HCT116 (cell line): ENCODE measurements at regions not wholly inside any gene's neighbourhood (a gene's known extent, or its start where the extent isn't known, plus 50 kb on each side); places are given as distances from the start of the nearest gene placed in this dataset.
A peak's percentile ranks its signal among the peaks of the same experiment; 100 is the strongest.

ENCODE experiments used
- ATAC-seq: fragments of 200-7000 bp; cut with Tn5 transposase; 2 replicates; pipeline ENCODE4 v1.9.1; 2020; ENCODE audit warnings: mild to moderate bottlenecking, moderate library complexity
- BruUV-seq: library from RNA; stranded (reverse); fragments of 400-500 nt; replicated peaks from 2 replicates; lab custom pipeline; 2021; lab: Mats Ljungman, UMichigan
- CTCF ChIA-PET: fragments of 300-600 bp; sonication (Branson Sonifier 250); formaldehyde crosslinking; loops from one replicate; lab custom pipeline; 2021; ENCODE audit warnings: antibody characterized with exemption; lab: Charles Lee
- POLR2A ChIA-PET: fragments of 300-600, 350-600 bp; sonication (Branson Sonifier 250); formaldehyde crosslinking; loops from one replicate; lab custom pipeline; 2021; ENCODE audit warnings: antibody characterized with exemption; lab: Charles Lee
- RAD21 ChIA-PET, 2 experiments: fragments of 300-600 bp; sonication (Branson Sonifier 250); formaldehyde crosslinking; loops; one replicate each; lab custom pipeline; 2023; ENCODE audit warnings: low total read pairs in 2 of 2; ENCODE audit not compliant: uncharacterized antibody in 2 of 2, unreplicated experiment in 2 of 2, low non-redundant PET in 1 of 2; lab: Charles Lee
- DNase-seq: peaks from one replicate; pipeline ENCODE4 v3.0.0-alpha.2; 2010; ENCODE audit warnings: low read depth, low spot score
- H2AFZ ChIP-seq: fragments of 200-600 bp; shearing (Covaris generic), sonication (generic); 2 replicates; pipeline ENCODE4 v1.6.1; 2017; ENCODE audit warnings: low read depth, mixed run types, mixed read lengths, antibody characterized with exemption, low read length; ENCODE audit not compliant: poor library complexity, severe bottlenecking
- H3K27ac ChIP-seq: 2 replicates; pipeline ENCODE4 v1.5.1; 2012; ENCODE audit warnings: low read depth, low read length
- H3K27me3 ChIP-seq: fragments of 200-600 bp; sonication (generic); 2 replicates; pipeline ENCODE4 v1.6.1; 2016; ENCODE audit warnings: mixed run types, low read length, mixed read lengths; ENCODE audit not compliant: insufficient read depth
- H3K36me3 ChIP-seq, 2 experiments: fragments of 200-500 bp in 1 of 2; fragments of 200-600 bp in 1 of 2; sonication (Bioruptor generic) in 1 of 2; sonication (generic) in 1 of 2; 2 replicates each; pipeline versions ENCODE4 v1.5.1 to v1.6.1; 2014 to 2016; ENCODE audit warnings: low read length in 2 of 2, inconsistent platforms in 1 of 2, mixed read lengths in 1 of 2, mixed run types in 1 of 2; ENCODE audit not compliant: insufficient read depth in 2 of 2, control insufficient read depth in 1 of 2
- H3K4me1 ChIP-seq, 2 experiments: fragments of 200-600 bp in 1 of 2; sonication (generic) in 1 of 2; 2 replicates each; pipeline versions ENCODE4 v1.5.1 to v1.6.1; 2012 to 2017; ENCODE audit warnings: low read length in 2 of 2, inconsistent platforms in 1 of 2, mild to moderate bottlenecking in 1 of 2, mixed read lengths in 1 of 2, mixed run types in 1 of 2, moderate library complexity in 1 of 2; ENCODE audit not compliant: insufficient read depth in 2 of 2, control insufficient read depth in 1 of 2
- H3K4me2 ChIP-seq: fragments of 200-600 bp; sonication (generic); 2 replicates; pipeline ENCODE4 v1.6.1; 2017; ENCODE audit warnings: mixed run types, low read length, mixed read lengths
- H3K4me3 ChIP-seq, 2 experiments: fragments of 200-600 bp in 1 of 2; sonication (generic) in 1 of 2; replicated peaks in 1 of 2; 2 replicates each; pipeline ENCODE4 v1.5.1; 2011 to 2016; ENCODE audit warnings: low read length in 2 of 2, control low read depth in 1 of 2, low read depth in 1 of 2, mild to moderate bottlenecking in 1 of 2, mixed read lengths in 1 of 2, mixed run types in 1 of 2
- H3K79me2 ChIP-seq: fragments of 200-600 bp; sonication (generic); 2 replicates; pipeline ENCODE4 v1.6.1; 2017; ENCODE audit warnings: mild to moderate bottlenecking, mixed run types, low read length, moderate library complexity, mixed read lengths; ENCODE audit not compliant: insufficient read depth
- H3K9ac ChIP-seq: fragments of 200-600 bp; sonication (generic); 2 replicates; pipeline ENCODE4 v1.6.1; 2016; ENCODE audit warnings: low read length, mixed read lengths
- H3K9me2 ChIP-seq: fragments of 200-600 bp; sonication (generic), shearing (Covaris generic); 2 replicates; pipeline ENCODE4 v1.6.1; 2017; ENCODE audit warnings: mixed run types, mild to moderate bottlenecking, moderate library complexity; ENCODE audit not compliant: insufficient read depth
- H3K9me3 ChIP-seq, 2 experiments: fragments of 200-500 bp in 1 of 2; fragments of 200-600 bp in 1 of 2; sonication (Bioruptor generic) in 1 of 2; sonication (generic) in 1 of 2; 2 replicates each; pipeline ENCODE4 v1.6.1; 2014 to 2017; ENCODE audit warnings: low read length in 2 of 2, mixed read lengths in 2 of 2, inconsistent platforms in 1 of 2, low read depth in 1 of 2, mild to moderate bottlenecking in 1 of 2, mixed run types in 1 of 2, moderate library complexity in 1 of 2; ENCODE audit not compliant: control insufficient read depth in 1 of 2, insufficient read depth in 1 of 2
- H4K20me1 ChIP-seq: fragments of 200-600 bp; sonication (generic), shearing (Covaris generic); 2 replicates; pipeline ENCODE4 v1.6.1; 2017; ENCODE audit warnings: mixed run types, mild to moderate bottlenecking, moderate library complexity; ENCODE audit not compliant: insufficient read depth
- ATF3 ChIP-seq: IDR thresholded peaks from 2 replicates; pipeline ENCODE4 v1.6.1; 2012
- CBX3 ChIP-seq: IDR thresholded peaks from 2 replicates; pipeline ENCODE4 v1.6.1; 2012; ENCODE audit warnings: low read depth
- CEBPB ChIP-seq: IDR thresholded peaks from 2 replicates; pipeline ENCODE4 v1.6.1; 2012; ENCODE audit warnings: low read depth
- EGR1 ChIP-seq: IDR thresholded peaks from 2 replicates; pipeline ENCODE4 v1.6.1; 2012; ENCODE audit warnings: low read depth
- ELF1 ChIP-seq: IDR thresholded peaks from 2 replicates; pipeline ENCODE4 v1.6.1; 2012; ENCODE audit warnings: low read depth, borderline replicate concordance
- EZH2phosphoT487 ChIP-seq: fragments of 200-600 bp; IDR thresholded peaks from 2 replicates; pipeline ENCODE4 v1.6.1; 2018; ENCODE audit warnings: antibody characterized with exemption, borderline replicate concordance
- FOSL1 ChIP-seq: IDR thresholded peaks from 2 replicates; pipeline ENCODE4 v1.6.1; 2012; ENCODE audit warnings: low read depth
- JUND ChIP-seq: IDR thresholded peaks from 2 replicates; pipeline ENCODE4 v1.6.1; 2012
- MAX ChIP-seq: IDR thresholded peaks from 2 replicates; pipeline ENCODE4 v1.6.1; 2012
- POLR2AphosphoS5 ChIP-seq: IDR thresholded peaks from 2 replicates; pipeline ENCODE4 v1.6.1; 2011; ENCODE audit warnings: mild to moderate bottlenecking, low read depth, low read length, moderate library complexity
- SP1 ChIP-seq: IDR thresholded peaks from 2 replicates; pipeline ENCODE4 v1.6.1; 2012; ENCODE audit warnings: low read depth
- SRF ChIP-seq: IDR thresholded peaks from 2 replicates; pipeline ENCODE4 v1.6.1; 2012; ENCODE audit warnings: low read depth
- TCF7L2 ChIP-seq: IDR thresholded peaks from 2 replicates; pipeline ENCODE4 v1.7.0; 2011; ENCODE audit warnings: borderline replicate concordance, inconsistent platforms; ENCODE audit not compliant: insufficient read depth, insufficient read length; ENCODE audit errors: extremely low read depth
- ZFX ChIP-seq: fragments of 450-650 bp; IDR thresholded peaks from 2 replicates; pipeline ENCODE4 v1.6.1; 2017
- ZNF274 ChIP-seq: fragments of 200-500 bp; sonication (Bioruptor generic); IDR thresholded peaks from 2 replicates; pipeline ENCODE4 v1.6.1; 2014; ENCODE audit warnings: mild to moderate bottlenecking, low read depth, low read length, inconsistent platforms
- intact Hi-C: fragments of 100-400 bp; cut with micrococcal nuclease; formaldehyde crosslinking; loops from 2 replicates; pipeline ENCODE4 v1.10.0; 2022

GRCh38 chrX:22360129-22360528, 87.4 kb downstream of the CBLL2 start:
- no TSS peak for BruUV-seq
- ChIA-PET CTCF (no interaction called here), RAD21 (no interaction called here), POLR2A (no interaction called here)
- no peak overlapping the region for H3K4me3 ChIP-seq
- no peak overlapping the region for H3K4me2 ChIP-seq
- H3K79me2 ChIP-seq = no peaks in the 10 kb centered on the region
- no peaks in the 10 kb centered on the region for H3K36me3 ChIP-seq
- no peaks in the 10 kb centered on the region for H3K9me3 ChIP-seq
- no peaks in the 10 kb centered on the region for H3K27me3 ChIP-seq
- H3K4me1 ChIP-seq = peaks cover 0 to 6% of the 10 kb centered on the region in 2 experiments; a peak in 2 of 4 replicates
- no peaks in the 10 kb centered on the region for H4K20me1 ChIP-seq
- H3K9ac ChIP-seq = no peak overlapping the region
- DNase-seq = no peak
- no peak overlapping the region for H3K27ac ChIP-seq
- H2AFZ ChIP-seq = no peak overlapping the region
- TF ChIP-seq SRF (no peak), ELF1 (no peak), TCF7L2 (no peak), EZH2phosphoT487 (no peak), FOSL1 (no peak), ZNF274 (no peak), EGR1 (no peak)
- intact Hi-C loops = no loop called here
- no peaks in the 10 kb centered on the region for H3K9me2 ChIP-seq
- no peak for ATAC-seq

- Histone ChIP-seq H4K20me1 (no peaks in the 10 kb centered on the region), H3K36me3 (no peaks in the 10 kb centered on the region), H3K4me2 (peak overlapping the region; percentile 49), H3K79me2 (no peaks in the 10 kb centered on the region), H3K4me1 (peaks cover 0 to 13% of the 10 kb centered on the region in 2 experiments; a peak in 2 of 4 replicates), H3K27me3 (no peaks in the 10 kb centered on the region), H3K9me2 (no peaks in the 10 kb centered on the region), H3K9me3 (no peaks in the 10 kb centered on the region), H3K9ac (no peak overlapping the region), H2AFZ (peak overlapping the region; percentile 35), H3K27ac (no peak overlapping the region), H3K4me3 (no peak overlapping the region)
- ChIA-PET CTCF (interaction anchor here (1.0 kb wide), 1 partner anchor 230 kb away, joined by 3 read pairs; no protein-coding TSS in a partner anchor), POLR2A (no interaction called here), RAD21 (no interaction called here)
- intact Hi-C loops = loop anchor here (2.0 kb wide), 1 partner anchor 65 kb away; no protein-coding TSS in a partner anchor
- TF ChIP-seq SP1 (peak; percentile 82), CBX3 (peak; percentile 81), EGR1 (no peak), ZFX (no peak), FOSL1 (peak; percentile 83), MAX (peak; percentile 44; the same call in 1 of the 2 replicates), EZH2phosphoT487 (no peak), SRF (peak; percentile 63), CEBPB (peak; percentile 96), POLR2AphosphoS5 (0 out of 2 replicates have a peak, but pooled peaks have one; percentile 30), JUND (peak; percentile 80), ELF1 (no peak), ATF3 (peak; percentile 57)
- DNase-seq = peak; percentile 86
- peak; percentile 73 for ATAC-seq
- BruUV-seq = no TSS peak
Measured at GRCh38 chrX:22365460-22365859, 92.7 kb downstream of the CBLL2 start.
